IPS DF 6.9 (cell line): ENCODE measurements at regions not wholly inside any gene's neighbourhood (a gene's known extent, or its start where the extent isn't known, plus 50 kb on each side); places are given as distances from the start of the nearest gene placed in this dataset.

ENCODE experiments used
- DNase-seq: peaks from one replicate; pipeline ENCODE4 v3.0.0-alpha.2; 2013; ENCODE audit warnings: low read depth, low spot score
- H3K27ac ChIP-seq: one replicate; pipeline ENCODE4 v1.5.1; 2013; ENCODE audit warnings: low read length, control low read depth
- H3K27me3 ChIP-seq: 2 replicates; pipeline ENCODE4 v1.6.1; 2013; ENCODE audit warnings: mild to moderate bottlenecking, low read length; ENCODE audit not compliant: control insufficient read depth, insufficient read depth
- H3K36me3 ChIP-seq: 2 replicates; pipeline ENCODE4 v1.6.1; 2013; ENCODE audit warnings: low read length; ENCODE audit not compliant: control insufficient read depth, insufficient read depth
- H3K4me1 ChIP-seq: 2 replicates; pipeline ENCODE4 v1.6.1; 2013; ENCODE audit warnings: low read length; ENCODE audit not compliant: control insufficient read depth, insufficient read depth
- H3K4me3 ChIP-seq: 2 replicates; pipeline ENCODE4 v1.5.1; 2013; ENCODE audit warnings: mild to moderate bottlenecking, low read length
- H3K9me3 ChIP-seq: 2 replicates; pipeline ENCODE4 v1.6.1; 2013; ENCODE audit warnings: low read length, inconsistent platforms; ENCODE audit not compliant: control insufficient read depth, insufficient read depth
- WGBS: extraction: QIAGEN DNeasy Blood & Tissue Kit; methylation state at CpG from one replicate; pipeline ENCODE4 v1.1.7; 2013; ENCODE audit warnings: mixed read lengths, missing lambda C conversion rate; ENCODE audit not compliant: insufficient read length, insufficient coverage; 5-methylcytosine and 5-hydroxymethylcytosine counted together

GRCh38 chr4:123284168-123284567, 112.4 kb upstream of the SPRY1 start:
- Histone ChIP-seq H3K27ac (no peak overlapping the region), H3K36me3 (no peaks in the 10 kb centered on the region), H3K4me3 (no peak overlapping the region), H3K9me3 (no peaks in the 10 kb centered on the region), H3K27me3 (no peaks in the 10 kb centered on the region), H3K4me1 (no peaks in the 10 kb centered on the region; the same call in 1 of the 2 replicates)
- DNase-seq, result no peak
- WGBS, result no CpG with 5 or more reads among the region's 2 CpGs

GRCh38 chr4:123286903-123287466, 109.6 kb upstream of the SPRY1 start:
- no peaks in the 10 kb centered on the region for H3K36me3 ChIP-seq
- DNase-seq, result no peak
- WGBS, result no CpG with 5 or more reads among the region's 2 CpGs
- H3K4me1 ChIP-seq, result no peaks in the 10 kb centered on the region; the same call in 1 of the 2 replicates
- H3K27ac ChIP-seq, result no peak overlapping the region
- H3K4me3 ChIP-seq, result no peak overlapping the region
- H3K27me3 ChIP-seq, result no peaks in the 10 kb centered on the region
- no peaks in the 10 kb centered on the region for H3K9me3 ChIP-seq

GRCh38 chr4:123288309-123289025, 108.1 kb upstream of the SPRY1 start:
- Histone ChIP-seq H3K36me3 (no peaks in the 10 kb centered on the region), H3K9me3 (no peaks in the 10 kb centered on the region), H3K27ac (no peak overlapping the region), H3K27me3 (no peaks in the 10 kb centered on the region), H3K4me1 (no peaks in the 10 kb centered on the region; the same call in 1 of the 2 replicates), H3K4me3 (no peak overlapping the region)
- WGBS, result no CpG with 5 or more reads among the region's 3 CpGs
- no peak for DNase-seq

- Histone ChIP-seq H3K36me3 (no peaks in the 10 kb centered on the region), H3K27ac (no peak overlapping the region), H3K9me3 (no peaks in the 10 kb centered on the region), H3K27me3 (no peaks in the 10 kb centered on the region), H3K4me1 (no peaks in the 10 kb centered on the region), H3K4me3 (no peak overlapping the region)
- DNase-seq, result no peak
Measured at GRCh38 chr4:123291329-123291728, 105.3 kb upstream of the SPRY1 start.

GRCh38 chr4:123297836-123298235, 98.8 kb upstream of the SPRY1 start:
- Histone ChIP-seq H3K36me3 (no peaks in the 10 kb centered on the region), H3K9me3 (no peaks in the 10 kb centered on the region), H3K27me3 (no peaks in the 10 kb centered on the region), H3K27ac (no peak overlapping the region), H3K4me3 (no peak overlapping the region), H3K4me1 (0 out of 2 replicates have a peak, but pooled peaks cover 3% of the 10 kb centered on the region)
- WGBS, result no CpG with 5 or more reads among the region's 2 CpGs
- no peak for DNase-seq

- H3K4me3 ChIP-seq, result no peak overlapping the region
- no CpG with 5 or more reads among the region's 6 CpGs for WGBS
- H3K27ac ChIP-seq, result no peak overlapping the region
- H3K4me1 ChIP-seq, result 0 out of 2 replicates have a peak, but pooled peaks cover 3% of the 10 kb centered on the region
- H3K36me3 ChIP-seq, result no peaks in the 10 kb centered on the region
- no peaks in the 10 kb centered on the region for H3K9me3 ChIP-seq
- H3K27me3 ChIP-seq, result no peaks in the 10 kb centered on the region
- DNase-seq, result no peak
Measured at GRCh38 chr4:123298261-123298660, 98.3 kb upstream of the SPRY1 start.

GRCh38 chr4:123298801-123299200, 97.8 kb upstream of the SPRY1 start:
- Histone ChIP-seq H3K4me1 (0 out of 2 replicates have a peak, but pooled peaks cover 3% of the 10 kb centered on the region), H3K27me3 (no peaks in the 10 kb centered on the region), H3K9me3 (no peaks in the 10 kb centered on the region), H3K36me3 (no peaks in the 10 kb centered on the region), H3K27ac (no peak overlapping the region), H3K4me3 (no peak overlapping the region)
- no CpG with 5 or more reads among the region's 2 CpGs for WGBS
- DNase-seq, result no peak

GRCh38 chr4:123299212-123299691, 97.3 kb upstream of the SPRY1 start:
- no peak overlapping the region for H3K27ac ChIP-seq
- 0 out of 2 replicates have a peak, but pooled peaks cover 3% of the 10 kb centered on the region for H3K4me1 ChIP-seq
- no peak for DNase-seq
- H3K9me3 ChIP-seq, result no peaks in the 10 kb centered on the region
- no peaks in the 10 kb centered on the region for H3K27me3 ChIP-seq
- H3K36me3 ChIP-seq, result no peaks in the 10 kb centered on the region
- no peak overlapping the region for H3K4me3 ChIP-seq

- no peak overlapping the region for H3K27ac ChIP-seq
- no peaks in the 10 kb centered on the region for H3K9me3 ChIP-seq
- DNase-seq, result no peak
- WGBS, result no CpG with 5 or more reads among the region's 4 CpGs
- 0 out of 2 replicates have a peak, but pooled peaks cover 3% of the 10 kb centered on the region for H3K4me1 ChIP-seq
- no peak overlapping the region for H3K4me3 ChIP-seq
- H3K27me3 ChIP-seq, result no peaks in the 10 kb centered on the region
- no peaks in the 10 kb centered on the region for H3K36me3 ChIP-seq
Measured at GRCh38 chr4:123300222-123301039, 96.2 kb upstream of the SPRY1 start.

GRCh38 chr4:123301923-123302322, 94.7 kb upstream of the SPRY1 start:
- Histone ChIP-seq H3K27ac (no peak overlapping the region), H3K4me1 (0 out of 2 replicates have a peak, but pooled peaks cover 3% of the 10 kb centered on the region), H3K9me3 (no peaks in the 10 kb centered on the region), H3K36me3 (no peaks in the 10 kb centered on the region), H3K27me3 (no peaks in the 10 kb centered on the region), H3K4me3 (no peak overlapping the region)
- no peak for DNase-seq
- no CpG with 5 or more reads among the region's 2 CpGs for WGBS
